ENCODE measurements at regions not wholly inside any gene's neighbourhood (a gene's known extent, or its start where the extent isn't known, plus 50 kb on each side); places are given as distances from the start of the nearest gene placed in this dataset.

- TF ChIP-seq TAF1 (IDR thresholded peaks at IDR 0.05; ENCODE audit: borderline replicate concordance, insufficient read depth, low read length) (no peak), REST (IDR thresholded peaks at IDR 0.05; ENCODE audit: insufficient read depth in 1 of 2, low read depth in 2 of 2, low read length in 2 of 2) (no peak)
These were observed 403.9 kb upstream of the DCC start for GRCh38 chr18:51936115-51936514.

Measured in PFSK-1 (cell line).